ENCODE measurements at regions not wholly inside any gene's neighbourhood (a gene's known extent, or its start where the extent isn't known, plus 50 kb on each side); places are given as distances from the start of the nearest gene placed in this dataset.

DNA sequence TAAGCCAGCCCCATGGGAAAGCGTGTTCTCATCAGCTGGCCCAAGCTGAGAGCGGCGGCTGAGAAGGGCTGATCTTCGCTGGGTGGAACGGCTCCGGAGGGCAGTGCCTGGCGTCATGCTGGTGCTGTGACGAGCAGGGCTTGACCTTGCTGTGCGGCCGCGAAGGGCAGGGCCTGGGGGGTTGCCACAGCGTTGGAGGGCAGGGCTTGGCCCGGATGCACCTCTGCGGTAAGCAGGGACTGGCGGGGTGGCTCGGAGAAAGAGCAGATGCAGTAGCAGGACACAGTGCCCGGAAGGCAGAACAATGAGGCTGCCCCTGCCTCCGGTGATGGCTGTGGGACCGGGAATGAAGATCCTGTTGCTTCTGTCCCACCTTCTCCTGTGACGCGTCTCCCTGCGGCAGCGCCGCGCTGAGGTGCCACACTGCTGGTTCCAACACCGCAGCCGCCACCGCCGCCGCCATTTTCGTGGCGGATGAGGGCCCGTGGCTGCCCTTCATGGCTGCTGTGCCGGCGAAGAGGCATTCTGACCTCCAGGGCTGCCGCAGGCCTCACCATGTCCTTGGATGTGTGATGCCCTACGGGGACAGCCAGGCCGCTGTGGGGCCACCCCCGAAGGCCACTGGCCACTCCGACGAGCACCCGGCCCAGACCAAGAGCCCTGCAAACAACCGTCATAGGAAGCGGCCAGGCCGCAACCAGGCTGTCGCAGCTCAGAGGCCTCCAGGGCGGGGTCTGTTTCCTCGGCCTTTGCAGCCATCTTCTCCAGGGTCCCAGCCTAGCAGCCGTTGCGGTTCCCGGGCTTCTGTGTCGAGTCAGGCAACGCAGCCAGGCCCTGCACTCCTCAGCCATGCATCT lies 890.5 kb upstream of the CTNND2 start:
- Histone ChIP-seq H4K91ac (ENCODE audit: low read length) (no peak overlapping the region), H3K79me1 (replicated peaks; ENCODE audit: low read length, poor library complexity, severe bottlenecking) (no peaks in the 10 kb centered on the region), H2AFZ (ENCODE audit: low read depth, low read length) (no peak overlapping the region), H3K4me1 (ENCODE audit: control insufficient read depth, insufficient read depth, low read depth, low read length) (no peaks in the 10 kb centered on the region), H3K9me3 (ENCODE audit: control insufficient read depth, low read length) (peaks cover 2% of the 10 kb centered on the region), H3K4me2 (ENCODE audit: low read length, poor library complexity, severe bottlenecking) (no peak overlapping the region), H3K4ac (ENCODE audit: low read depth in 1 of 2, low read length in 2 of 2) (no peak overlapping the region), H3K23ac (ENCODE audit: low read length in 2 of 2) (no peak overlapping the region), H4K8ac (ENCODE audit: low read length) (no peak overlapping the region), H2BK120ac (ENCODE audit: low read depth, low read length) (no peak overlapping the region), H2BK12ac (ENCODE audit: low read length in 2 of 2) (no peak overlapping the region), H3K18ac (ENCODE audit: low read depth in 1 of 2, low read length in 2 of 2) (no peak overlapping the region), H3K9ac (ENCODE audit: low read length) (no peak overlapping the region), H2AK5ac (ENCODE audit: low read length, severe bottlenecking) (no peak overlapping the region), H3K4me3 (ENCODE audit: insufficient read depth in 1 of 2, low read depth in 1 of 2, low read length in 2 of 2) (no peak overlapping the region), H3K14ac (ENCODE audit: low read length in 2 of 2) (no peak overlapping the region), H3K27me3 (ENCODE audit: control insufficient read depth in 1 of 2, insufficient read depth in 1 of 2, low read length in 2 of 2) (no peaks in the 10 kb centered on the region), H2BK15ac (ENCODE audit: low read depth, poor library complexity, severe bottlenecking) (no peak overlapping the region), H3K36me3 (ENCODE audit: control insufficient read depth in 1 of 2, insufficient read depth in 2 of 2, low read depth in 1 of 2, low read length in 2 of 2) (no peaks in the 10 kb centered on the region), H3K27ac (ENCODE audit: low read length, poor library complexity, severe bottlenecking) (no peak overlapping the region), H2BK5ac (ENCODE audit: low read depth, low read length, poor library complexity, severe bottlenecking) (no peak overlapping the region)
- no peak for DNase-seq
- 95% methylated on average over 53 of the region's 53 CpGs for WGBS

GRCh38 chr5:12793373-12793772 lies 889.1 kb upstream of the CTNND2 start:
- Histone ChIP-seq H3K27ac (ENCODE audit: low read length, poor library complexity, severe bottlenecking) (no peak overlapping the region), H3K4ac (ENCODE audit: low read depth in 1 of 2, low read length in 2 of 2) (no peak overlapping the region), H4K91ac (ENCODE audit: low read length) (no peak overlapping the region), H2BK15ac (ENCODE audit: low read depth, poor library complexity, severe bottlenecking) (no peak overlapping the region), H2AK5ac (ENCODE audit: low read length, severe bottlenecking) (no peak overlapping the region), H3K18ac (ENCODE audit: low read depth in 1 of 2, low read length in 2 of 2) (no peak overlapping the region), H3K36me3 (ENCODE audit: control insufficient read depth in 1 of 2, insufficient read depth in 2 of 2, low read depth in 1 of 2, low read length in 2 of 2) (no peaks in the 10 kb centered on the region), H3K9me3 (ENCODE audit: control insufficient read depth, low read length) (peaks cover 2% of the 10 kb centered on the region), H3K4me2 (ENCODE audit: low read length, poor library complexity, severe bottlenecking) (no peak overlapping the region), H2BK12ac (ENCODE audit: low read length in 2 of 2) (no peak overlapping the region), H3K4me1 (ENCODE audit: control insufficient read depth, insufficient read depth, low read depth, low read length) (no peaks in the 10 kb centered on the region), H4K8ac (ENCODE audit: low read length) (no peak overlapping the region), H3K4me3 (ENCODE audit: insufficient read depth in 1 of 2, low read depth in 1 of 2, low read length in 2 of 2) (no peak overlapping the region), H3K27me3 (ENCODE audit: control insufficient read depth in 1 of 2, insufficient read depth in 1 of 2, low read length in 2 of 2) (no peaks in the 10 kb centered on the region), H2BK5ac (ENCODE audit: low read depth, low read length, poor library complexity, severe bottlenecking) (no peak overlapping the region), H2AFZ (ENCODE audit: low read depth, low read length) (no peak overlapping the region), H2BK120ac (ENCODE audit: low read depth, low read length) (no peak overlapping the region), H3K79me1 (replicated peaks; ENCODE audit: low read length, poor library complexity, severe bottlenecking) (no peaks in the 10 kb centered on the region), H3K23ac (ENCODE audit: low read length in 2 of 2) (no peak overlapping the region), H3K9ac (ENCODE audit: low read length) (no peak overlapping the region), H3K14ac (ENCODE audit: low read length in 2 of 2) (no peak overlapping the region)
- WGBS, result 100% methylated on average over 1 of the region's 1 CpG
- DNase-seq, result no peak

DNA sequence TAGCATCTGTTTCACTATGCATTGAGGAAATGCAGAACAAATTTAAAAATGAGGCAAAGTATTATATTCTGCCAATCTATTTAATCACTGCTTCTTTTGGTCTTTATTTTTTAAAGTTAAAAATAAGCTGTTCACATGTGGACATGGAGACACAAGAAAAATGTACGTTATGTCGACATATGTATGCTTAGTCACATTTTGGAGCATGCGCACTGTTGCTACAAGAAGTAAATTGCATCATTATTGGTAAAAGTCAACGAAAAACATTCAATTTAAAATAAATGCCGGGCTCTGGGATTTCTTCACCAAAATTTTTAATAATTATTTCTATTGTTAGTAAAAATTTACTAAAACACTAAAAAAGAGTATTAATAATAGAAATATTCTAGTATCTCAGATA lies 876.3 kb upstream of the CTNND2 start:
- no peak overlapping the region for H2BK120ac ChIP-seq (ENCODE audit: low read depth, low read length)
- no peaks in the 10 kb centered on the region for H3K4me1 ChIP-seq (ENCODE audit: control insufficient read depth, insufficient read depth, low read depth, low read length)
- no peak overlapping the region for H2BK15ac ChIP-seq (ENCODE audit: low read depth, poor library complexity, severe bottlenecking)
- no peak overlapping the region for H3K4ac ChIP-seq (ENCODE audit: low read depth in 1 of 2, low read length in 2 of 2)
- no peak overlapping the region for H2AK5ac ChIP-seq (ENCODE audit: low read length, severe bottlenecking)
- H2BK5ac ChIP-seq (ENCODE audit: low read depth, low read length, poor library complexity, severe bottlenecking), result no peak overlapping the region
- no peak for DNase-seq
- H3K9ac ChIP-seq (ENCODE audit: low read length), result no peak overlapping the region
- no peak overlapping the region for H4K8ac ChIP-seq (ENCODE audit: low read length)
- no peaks in the 10 kb centered on the region for H3K27me3 ChIP-seq (ENCODE audit: control insufficient read depth in 1 of 2, insufficient read depth in 1 of 2, low read length in 2 of 2)
- peaks cover 6% of the 10 kb centered on the region for H3K9me3 ChIP-seq (ENCODE audit: control insufficient read depth, low read length)
- no peak overlapping the region for H2BK12ac ChIP-seq (ENCODE audit: low read length in 2 of 2)
- no peak overlapping the region for H3K18ac ChIP-seq (ENCODE audit: low read depth in 1 of 2, low read length in 2 of 2)
- H3K4me2 ChIP-seq (ENCODE audit: low read length, poor library complexity, severe bottlenecking), result no peak overlapping the region
- H3K36me3 ChIP-seq (ENCODE audit: control insufficient read depth in 1 of 2, insufficient read depth in 2 of 2, low read depth in 1 of 2, low read length in 2 of 2), result no peaks in the 10 kb centered on the region
- no peak overlapping the region for H3K14ac ChIP-seq (ENCODE audit: low read length in 2 of 2)
- no peak overlapping the region for H3K27ac ChIP-seq (ENCODE audit: low read length, poor library complexity, severe bottlenecking)
- H3K23ac ChIP-seq (ENCODE audit: low read length in 2 of 2), result no peak overlapping the region
- no peak overlapping the region for H2AFZ ChIP-seq (ENCODE audit: low read depth, low read length)
- no peak overlapping the region for H4K91ac ChIP-seq (ENCODE audit: low read length)
- H3K4me3 ChIP-seq (ENCODE audit: insufficient read depth in 1 of 2, low read depth in 1 of 2, low read length in 2 of 2), result no peak overlapping the region
- 80% methylated on average over 3 of the region's 5 CpGs for WGBS
- H3K79me1 ChIP-seq (replicated peaks; ENCODE audit: low read length, poor library complexity, severe bottlenecking), result no peaks in the 10 kb centered on the region

DNA sequence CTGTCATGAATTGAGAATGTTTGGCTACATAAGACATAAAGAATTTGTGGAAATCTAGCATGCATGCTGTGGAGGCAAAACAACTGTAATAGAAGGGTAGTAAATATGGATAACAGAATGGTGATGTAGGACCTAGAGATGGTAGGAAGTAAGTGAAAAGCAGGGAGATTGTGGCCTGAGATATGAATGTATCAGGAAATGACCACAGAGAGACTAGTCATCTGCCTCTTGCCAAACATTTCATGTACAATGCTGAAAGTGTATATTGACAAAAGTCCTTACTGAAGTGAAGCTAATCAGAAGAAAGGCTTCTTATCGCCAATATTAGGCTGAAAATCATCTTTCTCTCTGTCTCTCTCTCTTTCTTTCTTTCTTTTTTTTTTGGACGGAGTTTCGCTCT lies 873.1 kb upstream of the CTNND2 start:
- Histone ChIP-seq H3K4me1 (ENCODE audit: control insufficient read depth, insufficient read depth, low read depth, low read length) (no peaks in the 10 kb centered on the region), H3K4me2 (ENCODE audit: low read length, poor library complexity, severe bottlenecking) (no peak overlapping the region), H2BK120ac (ENCODE audit: low read depth, low read length) (no peak overlapping the region), H3K4ac (ENCODE audit: low read depth in 1 of 2, low read length in 2 of 2) (no peak overlapping the region), H3K36me3 (ENCODE audit: control insufficient read depth in 1 of 2, insufficient read depth in 2 of 2, low read depth in 1 of 2, low read length in 2 of 2) (no peaks in the 10 kb centered on the region), H4K8ac (ENCODE audit: low read length) (no peak overlapping the region), H3K4me3 (ENCODE audit: insufficient read depth in 1 of 2, low read depth in 1 of 2, low read length in 2 of 2) (no peak overlapping the region), H3K18ac (ENCODE audit: low read depth in 1 of 2, low read length in 2 of 2) (no peak overlapping the region), H3K9me3 (ENCODE audit: control insufficient read depth, low read length) (no peaks in the 10 kb centered on the region), H3K79me1 (replicated peaks; ENCODE audit: low read length, poor library complexity, severe bottlenecking) (no peaks in the 10 kb centered on the region), H3K9ac (ENCODE audit: low read length) (no peak overlapping the region), H2BK12ac (ENCODE audit: low read length in 2 of 2) (no peak overlapping the region), H2BK15ac (ENCODE audit: low read depth, poor library complexity, severe bottlenecking) (no peak overlapping the region), H2AFZ (ENCODE audit: low read depth, low read length) (no peak overlapping the region), H3K27me3 (ENCODE audit: control insufficient read depth in 1 of 2, insufficient read depth in 1 of 2, low read length in 2 of 2) (no peaks in the 10 kb centered on the region), H3K27ac (ENCODE audit: low read length, poor library complexity, severe bottlenecking) (no peak overlapping the region), H2BK5ac (ENCODE audit: low read depth, low read length, poor library complexity, severe bottlenecking) (no peak overlapping the region), H3K23ac (ENCODE audit: low read length in 2 of 2) (no peak overlapping the region), H4K91ac (ENCODE audit: low read length) (no peak overlapping the region), H3K14ac (ENCODE audit: low read length in 2 of 2) (no peak overlapping the region), H2AK5ac (ENCODE audit: low read length, severe bottlenecking) (no peak overlapping the region)
- WGBS, result 94% methylated on average over 3 of the region's 3 CpGs
- DNase-seq, result no peak

Data from mesenchymal stem cell (in vitro differentiated cells and primary cell).